ENCODE measurements at regions not wholly inside any gene's neighbourhood (a gene's known extent, or its start where the extent isn't known, plus 50 kb on each side); places are given as distances from the start of the nearest gene placed in this dataset.

- TF ChIP-seq TAF1 (IDR thresholded peaks at IDR 0.05; ENCODE audit: low read depth) = no peak
- TF ChIP-seq EGR1 (IDR thresholded peaks at IDR 0.05) = no peak
- TF ChIP-seq RAD21 (IDR thresholded peaks at IDR 0.05; ENCODE audit: low read depth) = no peak
- TF ChIP-seq CREB1 (IDR thresholded peaks at IDR 0.05; ENCODE audit: low read depth) = no peak
- no peak for TF ChIP-seq EP300 (IDR thresholded peaks at IDR 0.05; ENCODE audit: borderline replicate concordance)
- TF ChIP-seq FOXM1 (IDR thresholded peaks at IDR 0.05; ENCODE audit: borderline replicate concordance, low read depth) = no peak
- TF ChIP-seq ZBTB7A (IDR thresholded peaks at IDR 0.05; ENCODE audit: low read depth) = no peak
These were observed 59.0 kb upstream of the ODC1 start for GRCh38 chr2:10507106-10507505.

- TF ChIP-seq REST (IDR thresholded peaks at IDR 0.05; ENCODE audit: low read depth) (no peak), RAD21 (IDR thresholded peaks at IDR 0.05; ENCODE audit: low read depth) (no peak), TEAD4 (IDR thresholded peaks at IDR 0.05) (no peak), YY1 (IDR thresholded peaks at IDR 0.05; ENCODE audit: low read depth) (no peak)
These were observed 57.1 kb upstream of the ODC1 start for GRCh38 chr2:10504994-10505820.

GRCh38 chr2:10504370-10504993, 56.4 kb upstream of the ODC1 start:
- TF ChIP-seq FOXM1 (IDR thresholded peaks at IDR 0.05; ENCODE audit: borderline replicate concordance, low read depth) = no peak
- TF ChIP-seq CREB1 (IDR thresholded peaks at IDR 0.05; ENCODE audit: low read depth) = no peak
- TF ChIP-seq CEBPB (IDR thresholded peaks at IDR 0.05) = no peak
- TF ChIP-seq RAD21 (IDR thresholded peaks at IDR 0.05; ENCODE audit: low read depth) = no peak
- TF ChIP-seq TAF1 (IDR thresholded peaks at IDR 0.05; ENCODE audit: low read depth) = no peak
- no peak for TF ChIP-seq EGR1 (IDR thresholded peaks at IDR 0.05)
- TF ChIP-seq MAX (IDR thresholded peaks at IDR 0.05) = no peak
- TF ChIP-seq NFIC (IDR thresholded peaks at IDR 0.05) = no peak
- no peak for TF ChIP-seq TEAD4 (IDR thresholded peaks at IDR 0.05)
- TF ChIP-seq YY1 (IDR thresholded peaks at IDR 0.05; ENCODE audit: low read depth) = no peak
- no peak for TF ChIP-seq EP300 (IDR thresholded peaks at IDR 0.05; ENCODE audit: borderline replicate concordance)

- TF ChIP-seq USF1 (IDR thresholded peaks at IDR 0.05) (no peak), MAX (IDR thresholded peaks at IDR 0.05) (no peak), YY1 (IDR thresholded peaks at IDR 0.05; ENCODE audit: low read depth) (no peak)
These were observed 54.6 kb upstream of the ODC1 start for GRCh38 chr2:10502803-10503107.

- TF ChIP-seq REST (IDR thresholded peaks at IDR 0.05; ENCODE audit: low read depth) (no peak), ZBTB7A (IDR thresholded peaks at IDR 0.05; ENCODE audit: low read depth) (no peak), RAD21 (IDR thresholded peaks at IDR 0.05; ENCODE audit: low read depth) (no peak)
These were observed 54.1 kb upstream of the ODC1 start for GRCh38 chr2:10501980-10502802.

GRCh38 chr2:10501451-10501961, 53.4 kb upstream of the ODC1 start:
- TF ChIP-seq USF1 (IDR thresholded peaks at IDR 0.05) (peak; percentile 37; the same call in 1 of the 2 replicates), ZBTB7A (IDR thresholded peaks at IDR 0.05; ENCODE audit: low read depth) (no peak)

Measured in Ishikawa (cell line).